ENCODE measurements at regions not wholly inside any gene's neighbourhood (a gene's known extent, or its start where the extent isn't known, plus 50 kb on each side); places are given as distances from the start of the nearest gene placed in this dataset.

DNA sequence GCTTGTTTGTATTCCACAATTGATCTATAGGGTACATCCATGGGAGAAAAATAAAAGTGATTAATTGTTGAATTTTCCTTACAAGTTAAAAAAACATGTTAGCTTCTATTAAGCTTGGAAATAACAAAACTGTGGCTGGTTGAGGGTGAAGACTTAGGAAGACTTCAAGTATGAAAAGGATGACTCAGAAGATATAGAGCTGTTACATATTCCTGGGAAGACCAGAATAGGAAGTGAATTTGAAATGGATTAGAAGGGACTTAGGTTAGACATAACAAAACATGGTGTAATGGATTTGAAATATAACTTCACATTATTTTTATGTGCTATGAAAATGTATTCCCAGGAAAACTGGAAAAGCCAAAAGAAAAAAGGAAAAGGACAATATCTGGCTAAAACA lies 732.2 kb downstream of the HDGFL1 start:
- CTCF ChIA-PET: no interaction called here

DNA sequence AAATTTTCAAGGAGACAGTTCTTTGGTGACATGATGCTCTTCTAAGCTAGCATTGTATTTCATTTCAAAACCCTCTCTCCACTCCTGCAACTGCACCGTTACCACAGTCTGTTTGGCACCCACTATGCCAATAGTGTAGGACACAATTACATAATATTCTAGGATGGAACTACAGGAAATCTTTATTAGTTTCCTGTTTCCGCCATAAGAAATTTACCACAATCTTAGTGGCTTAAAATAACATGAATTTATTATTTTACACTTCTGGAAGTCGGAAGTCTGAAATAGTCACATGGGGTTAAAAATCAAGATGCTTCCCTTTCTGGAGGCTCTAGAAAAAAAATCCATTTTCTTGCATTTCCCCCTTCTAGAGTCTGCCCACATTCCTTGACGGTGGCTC lies 733.1 kb downstream of the HDGFL1 start:
- BruUV-seq (replicated peaks): no TSS peak
- no peak overlapping the region for H3K9ac ChIP-seq (ENCODE audit: low read length)

More for the DNA sequence above, 732.2 kb downstream of the HDGFL1 start:
- Histone ChIP-seq H3K9ac (ENCODE audit: low read length) (no peak overlapping the region), H3K9me3 (ENCODE audit: control insufficient read depth in 1 of 2, insufficient read depth in 1 of 2, low read depth in 1 of 2, low read length in 2 of 2) (no peaks in the 10 kb centered on the region), H4K20me1 (ENCODE audit: insufficient read depth) (no peaks in the 10 kb centered on the region), H3K4me2 (ENCODE audit: low read length) (no peak overlapping the region), H2AFZ (ENCODE audit: low read depth, low read length, poor library complexity, severe bottlenecking) (no peak overlapping the region), H3K4me1 (ENCODE audit: control insufficient read depth in 1 of 2, insufficient read depth in 2 of 2, low read length in 2 of 2) (no peaks in the 10 kb centered on the region), H3K9me2 (ENCODE audit: insufficient read depth) (no peaks in the 10 kb centered on the region), H3K79me2 (ENCODE audit: insufficient read depth, low read length) (no peaks in the 10 kb centered on the region), H3K27me3 (ENCODE audit: insufficient read depth, low read length) (no peaks in the 10 kb centered on the region), H3K4me3 (replicated peaks in 1 of 2; ENCODE audit: low read depth in 1 of 2, low read length in 2 of 2) (no peak overlapping the region), H3K36me3 (ENCODE audit: control insufficient read depth in 1 of 2, insufficient read depth in 2 of 2, low read length in 2 of 2) (no peaks in the 10 kb centered on the region), H3K27ac (ENCODE audit: low read depth, low read length) (no peak overlapping the region)
- POLR2A ChIA-PET: no interaction called here
- no peak for TF ChIP-seq ELF1 (IDR thresholded peaks at IDR 0.05; ENCODE audit: borderline replicate concordance, low read depth)
- no peak for TF ChIP-seq EZH2 (IDR thresholded peaks at IDR 0.05)
- no peak for TF ChIP-seq CEBPB (IDR thresholded peaks at IDR 0.05; ENCODE audit: low read depth)
- TF ChIP-seq, protein P1, sequence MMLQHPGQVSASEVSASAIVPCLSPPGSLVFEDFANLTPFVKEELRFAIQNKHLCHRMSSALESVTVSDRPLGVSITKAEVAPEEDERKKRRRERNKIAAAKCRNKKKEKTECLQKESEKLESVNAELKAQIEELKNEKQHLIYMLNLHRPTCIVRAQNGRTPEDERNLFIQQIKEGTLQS (IDR thresholded peaks at IDR 0.05): no peak
- ATAC-seq (no peak), DNase-seq (ENCODE audit: low read depth, low spot score) (no peak)
- intact Hi-C loops (cut with micrococcal nuclease): no loop called here
- BruUV-seq (replicated peaks): no TSS peak
- RAD21 ChIA-PET (ENCODE audit: low non-redundant PET in 1 of 2, low total read pairs in 2 of 2, uncharacterized antibody in 2 of 2, unreplicated experiment in 2 of 2): no interaction called here

More for the DNA sequence above, 733.1 kb downstream of the HDGFL1 start:
- ChIA-PET RAD21 (ENCODE audit: low non-redundant PET in 1 of 2, low total read pairs in 2 of 2, uncharacterized antibody in 2 of 2, unreplicated experiment in 2 of 2) (no interaction called here), CTCF (no interaction called here), POLR2A (no interaction called here)
- Histone ChIP-seq H3K36me3 (ENCODE audit: control insufficient read depth in 1 of 2, insufficient read depth in 2 of 2, low read length in 2 of 2) (no peaks in the 10 kb centered on the region), H3K4me3 (replicated peaks in 1 of 2; ENCODE audit: low read depth in 1 of 2, low read length in 2 of 2) (no peak overlapping the region), H3K27ac (ENCODE audit: low read depth, low read length) (no peak overlapping the region), H3K79me2 (ENCODE audit: insufficient read depth, low read length) (no peaks in the 10 kb centered on the region), H3K9me3 (ENCODE audit: control insufficient read depth in 1 of 2, insufficient read depth in 1 of 2, low read depth in 1 of 2, low read length in 2 of 2) (no peaks in the 10 kb centered on the region), H3K27me3 (ENCODE audit: insufficient read depth, low read length) (no peaks in the 10 kb centered on the region), H3K9me2 (ENCODE audit: insufficient read depth) (no peaks in the 10 kb centered on the region), H3K4me1 (ENCODE audit: control insufficient read depth in 1 of 2, insufficient read depth in 2 of 2, low read length in 2 of 2) (no peaks in the 10 kb centered on the region), H2AFZ (ENCODE audit: low read depth, low read length, poor library complexity, severe bottlenecking) (no peak overlapping the region), H3K4me2 (ENCODE audit: low read length) (no peak overlapping the region), H4K20me1 (ENCODE audit: insufficient read depth) (no peaks in the 10 kb centered on the region)
- TF ChIP-seq, protein P2, sequence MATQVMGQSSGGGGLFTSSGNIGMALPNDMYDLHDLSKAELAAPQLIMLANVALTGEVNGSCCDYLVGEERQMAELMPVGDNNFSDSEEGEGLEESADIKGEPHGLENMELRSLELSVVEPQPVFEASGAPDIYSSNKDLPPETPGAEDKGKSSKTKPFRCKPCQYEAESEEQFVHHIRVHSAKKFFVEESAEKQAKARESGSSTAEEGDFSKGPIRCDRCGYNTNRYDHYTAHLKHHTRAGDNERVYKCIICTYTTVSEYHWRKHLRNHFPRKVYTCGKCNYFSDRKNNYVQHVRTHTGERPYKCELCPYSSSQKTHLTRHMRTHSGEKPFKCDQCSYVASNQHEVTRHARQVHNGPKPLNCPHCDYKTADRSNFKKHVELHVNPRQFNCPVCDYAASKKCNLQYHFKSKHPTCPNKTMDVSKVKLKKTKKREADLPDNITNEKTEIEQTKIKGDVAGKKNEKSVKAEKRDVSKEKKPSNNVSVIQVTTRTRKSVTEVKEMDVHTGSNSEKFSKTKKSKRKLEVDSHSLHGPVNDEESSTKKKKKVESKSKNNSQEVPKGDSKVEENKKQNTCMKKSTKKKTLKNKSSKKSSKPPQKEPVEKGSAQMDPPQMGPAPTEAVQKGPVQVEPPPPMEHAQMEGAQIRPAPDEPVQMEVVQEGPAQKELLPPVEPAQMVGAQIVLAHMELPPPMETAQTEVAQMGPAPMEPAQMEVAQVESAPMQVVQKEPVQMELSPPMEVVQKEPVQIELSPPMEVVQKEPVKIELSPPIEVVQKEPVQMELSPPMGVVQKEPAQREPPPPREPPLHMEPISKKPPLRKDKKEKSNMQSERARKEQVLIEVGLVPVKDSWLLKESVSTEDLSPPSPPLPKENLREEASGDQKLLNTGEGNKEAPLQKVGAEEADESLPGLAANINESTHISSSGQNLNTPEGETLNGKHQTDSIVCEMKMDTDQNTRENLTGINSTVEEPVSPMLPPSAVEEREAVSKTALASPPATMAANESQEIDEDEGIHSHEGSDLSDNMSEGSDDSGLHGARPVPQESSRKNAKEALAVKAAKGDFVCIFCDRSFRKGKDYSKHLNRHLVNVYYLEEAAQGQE (IDR thresholded peaks at IDR 0.05; ENCODE audit: low read depth): no peak
- TF ChIP-seq CBX3 (IDR thresholded peaks at IDR 0.05; ENCODE audit: low read depth): no peak
- TF ChIP-seq FOSL1 (IDR thresholded peaks at IDR 0.05; ENCODE audit: low read depth): no peak
- TF ChIP-seq YY1 (IDR thresholded peaks at IDR 0.05; ENCODE audit: extremely low read depth, insufficient replicate concordance, low read depth, low read length): no peak
- no peak for TF ChIP-seq EZH2 (IDR thresholded peaks at IDR 0.05)
- TF ChIP-seq, protein P3, sequence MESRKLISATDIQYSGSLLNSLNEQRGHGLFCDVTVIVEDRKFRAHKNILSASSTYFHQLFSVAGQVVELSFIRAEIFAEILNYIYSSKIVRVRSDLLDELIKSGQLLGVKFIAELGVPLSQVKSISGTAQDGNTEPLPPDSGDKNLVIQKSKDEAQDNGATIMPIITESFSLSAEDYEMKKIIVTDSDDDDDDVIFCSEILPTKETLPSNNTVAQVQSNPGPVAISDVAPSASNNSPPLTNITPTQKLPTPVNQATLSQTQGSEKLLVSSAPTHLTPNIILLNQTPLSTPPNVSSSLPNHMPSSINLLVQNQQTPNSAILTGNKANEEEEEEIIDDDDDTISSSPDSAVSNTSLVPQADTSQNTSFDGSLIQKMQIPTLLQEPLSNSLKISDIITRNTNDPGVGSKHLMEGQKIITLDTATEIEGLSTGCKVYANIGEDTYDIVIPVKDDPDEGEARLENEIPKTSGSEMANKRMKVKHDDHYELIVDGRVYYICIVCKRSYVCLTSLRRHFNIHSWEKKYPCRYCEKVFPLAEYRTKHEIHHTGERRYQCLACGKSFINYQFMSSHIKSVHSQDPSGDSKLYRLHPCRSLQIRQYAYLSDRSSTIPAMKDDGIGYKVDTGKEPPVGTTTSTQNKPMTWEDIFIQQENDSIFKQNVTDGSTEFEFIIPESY (IDR thresholded peaks at IDR 0.05; ENCODE audit: extremely low read depth, insufficient replicate concordance, low read length): no peak
- no peak for TF ChIP-seq POLR2AphosphoS5 (IDR thresholded peaks at IDR 0.05; ENCODE audit: low read depth, low read length)
- TF ChIP-seq RAD21 (IDR thresholded peaks at IDR 0.05; ENCODE audit: low read depth): no peak
- DNase-seq (ENCODE audit: low read depth, low spot score) (no peak), ATAC-seq (no peak)
- intact Hi-C loops (cut with micrococcal nuclease): no loop called here
